CD4-positive, alpha-beta T cell treated with Interleukin-1 beta for 1 hour (primary cell): ENCODE measurements at regions not wholly inside any gene's neighbourhood (a gene's known extent, or its start where the extent isn't known, plus 50 kb on each side); places are given as distances from the start of the nearest gene placed in this dataset.

ENCODE experiments used
- DNase-seq, 2 donors: peaks; one replicate each; pipeline ENCODE4 v3.0.0-alpha.2; 2020 to 2022

GRCh38 chr2:42849311-42849710, 56.9 kb upstream of the HAAO start:
- DNase-seq: no peak

GRCh38 chr2:42848726-42849290, 56.4 kb upstream of the HAAO start:
- DNase-seq: no peak

- no peak for DNase-seq
These were observed 55.9 kb upstream of the HAAO start for GRCh38 chr2:42848265-42848664.

DNA sequence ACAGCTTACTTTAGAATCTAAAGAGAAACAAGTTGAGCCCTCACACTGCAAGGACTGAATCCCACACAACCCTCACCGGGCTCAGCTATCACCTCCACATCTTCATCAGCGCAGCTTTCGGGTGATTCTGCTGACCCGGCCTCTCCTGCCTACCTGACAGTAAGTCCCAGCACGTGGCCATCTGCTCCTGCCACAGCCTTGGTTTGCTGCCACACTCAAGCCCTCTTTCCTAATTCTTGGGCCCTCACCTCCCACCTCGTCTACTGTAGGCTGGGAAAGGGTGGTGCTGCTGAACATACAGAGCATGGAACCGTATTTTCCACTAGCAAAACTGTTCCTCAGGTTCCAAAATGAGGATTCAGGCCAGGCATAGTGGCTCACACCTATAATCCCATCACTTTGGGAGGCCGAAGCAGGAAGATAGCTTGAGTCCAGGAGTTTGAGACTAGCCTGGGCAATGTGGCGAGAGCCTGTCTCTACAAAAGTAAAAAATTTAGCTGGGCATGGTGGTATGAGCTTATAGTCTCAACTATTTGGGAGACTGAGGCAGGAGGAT, 55.3 kb upstream of the HAAO start:
- DNase-seq: no peak

- no peak for DNase-seq
These were observed 54.7 kb upstream of the HAAO start for GRCh38 chr2:42846932-42847595.

DNA sequence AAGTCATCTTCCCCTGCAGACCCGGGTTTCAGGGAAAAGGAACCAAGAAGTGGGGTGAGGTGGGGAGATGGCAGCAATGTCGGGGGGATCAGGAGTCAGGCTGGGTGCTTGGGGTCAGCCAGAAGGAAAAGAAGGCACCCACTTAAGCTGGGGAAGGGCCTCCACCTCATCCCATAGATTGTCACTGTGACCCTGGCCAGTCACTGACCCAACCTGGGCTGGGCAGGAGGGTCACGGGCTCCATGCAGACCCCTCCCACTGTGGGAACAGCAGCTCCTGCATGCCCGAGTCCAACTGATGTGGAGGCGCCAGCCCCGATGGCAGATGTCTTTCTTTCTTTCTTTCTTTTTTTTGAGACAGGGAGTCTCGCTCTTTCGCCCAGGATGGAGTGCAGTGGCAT, 53.6 kb upstream of the HAAO start:
- DNase-seq: no peak

DNA sequence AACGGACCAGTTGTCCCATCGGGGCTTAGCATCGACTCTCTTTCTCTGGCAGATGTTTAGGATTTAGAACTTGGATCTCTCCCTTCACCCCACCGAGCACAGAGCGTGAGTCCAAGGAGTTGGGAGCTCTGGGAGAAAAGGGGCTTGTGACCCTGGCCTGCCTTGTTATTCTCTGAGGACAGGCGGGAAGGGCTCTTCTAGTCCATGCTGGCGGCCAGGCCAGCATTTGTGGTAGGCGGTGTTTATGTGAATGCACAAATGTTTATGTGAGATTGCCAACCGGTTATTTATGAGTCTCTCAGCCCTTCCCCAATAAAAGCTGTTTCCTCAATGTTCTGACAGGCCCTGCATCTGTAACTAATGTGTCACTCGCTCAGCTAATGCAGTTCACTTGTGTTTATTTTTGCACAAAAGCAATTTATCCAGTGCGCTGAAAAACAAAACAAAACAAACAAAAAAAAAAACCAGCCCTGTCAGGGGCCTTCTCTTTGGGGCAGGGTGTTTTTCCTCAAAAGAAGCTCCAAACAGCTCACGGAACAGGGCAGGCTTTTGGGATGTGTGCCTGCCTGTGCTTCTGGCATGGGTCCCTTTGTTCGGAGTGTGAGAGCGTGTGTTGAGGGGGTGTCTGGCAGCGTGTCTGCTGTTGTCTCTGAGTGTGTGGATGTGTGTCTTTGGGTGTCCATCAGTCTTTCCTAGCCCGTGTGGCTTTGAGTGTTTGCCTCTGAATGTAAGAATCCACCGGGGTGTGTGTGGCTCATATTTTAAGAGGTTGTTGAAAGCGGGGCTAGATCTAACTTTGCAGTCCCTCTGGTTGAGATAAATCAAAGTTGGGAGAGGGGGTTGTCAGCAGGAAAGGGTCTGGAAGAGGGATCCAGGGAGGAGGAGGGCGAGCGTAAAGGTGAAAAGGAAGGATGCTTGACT, 52.8 kb upstream of the HAAO start:
- no peak for DNase-seq

- no peak for DNase-seq
These were observed 52.0 kb upstream of the HAAO start for GRCh38 chr2:42844366-42844765.

- DNase-seq: no peak
These were observed 51.2 kb upstream of the HAAO start for GRCh38 chr2:42843611-42844010.

GRCh38 chr2:42843131-42843530, 50.7 kb upstream of the HAAO start:
- DNase-seq: no peak

DNA sequence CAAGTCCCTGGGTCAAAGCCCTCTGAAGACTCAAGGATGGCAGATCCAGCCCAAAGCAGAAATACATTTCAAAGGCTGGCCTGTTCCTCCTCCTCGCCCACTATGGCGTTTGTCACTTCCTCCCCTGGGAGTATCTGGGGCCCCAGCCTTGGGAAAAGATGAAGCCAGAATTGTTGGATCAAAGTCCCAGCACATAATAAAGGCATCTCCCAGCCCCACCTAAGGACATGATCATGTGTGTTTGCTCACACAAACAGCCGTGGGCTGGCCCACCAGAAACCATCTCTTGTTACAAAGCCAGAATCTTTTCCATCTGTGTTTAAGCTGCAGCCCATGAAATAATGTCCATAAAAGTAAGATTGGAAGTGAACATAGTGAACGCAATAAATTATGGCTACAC, 50.1 kb upstream of the HAAO start:
- DNase-seq: no peak
